Neural progenitor cell (in vitro differentiated cells): ENCODE measurements at regions not wholly inside any gene's neighbourhood (a gene's known extent, or its start where the extent isn't known, plus 50 kb on each side); places are given as distances from the start of the nearest gene placed in this dataset.

ENCODE experiments used
- DNase-seq: peaks from one replicate; pipeline ENCODE4 v3.0.0-alpha.2; 2016; ENCODE audit warnings: low spot score
- H2AFZ ChIP-seq: fragments of 200-600 bp; sonication (generic); replicated peaks from 2 replicates; pipeline ENCODE4 v1.6.1; 2016; ENCODE audit warnings: antibody characterized with exemption
- H3F3A ChIP-seq: fragments of 200-600 bp; sonication (generic); 2 replicates; pipeline ENCODE4 v1.6.1; 2016; ENCODE audit warnings: antibody characterized with exemption, low read depth
- H3K27ac ChIP-seq: fragments of 200-600 bp; sonication (generic); 2 replicates; pipeline ENCODE4 v1.5.1; 2016; ENCODE audit warnings: mild to moderate bottlenecking
- H3K27me3 ChIP-seq: fragments of 200-600 bp; sonication (generic); 2 replicates; pipeline ENCODE4 v1.6.1; 2016; ENCODE audit warnings: mild to moderate bottlenecking, moderate library complexity
- H3K36me3 ChIP-seq: fragments of 200-600 bp; sonication (generic); 2 replicates; pipeline ENCODE4 v1.5.1; 2016
- H3K4me1 ChIP-seq: fragments of 200-600 bp; sonication (generic); 2 replicates; pipeline ENCODE4 v1.6.1; 2016; ENCODE audit warnings: mixed run types
- H3K4me2 ChIP-seq: fragments of 200-600 bp; sonication (generic); 2 replicates; pipeline ENCODE4 v1.6.1; 2016
- H3K4me3 ChIP-seq: fragments of 200-600 bp; sonication (generic); 2 replicates; pipeline ENCODE4 v1.5.1; 2016
- H3K79me2 ChIP-seq: fragments of 200-600 bp; sonication (generic); 2 replicates; pipeline ENCODE4 v1.6.1; 2016; ENCODE audit warnings: low read depth
- H3K9ac ChIP-seq: fragments of 200-600 bp; sonication (generic); 2 replicates; pipeline ENCODE4 v1.6.1; 2016
- H3K9me3 ChIP-seq: fragments of 200-600 bp; sonication (generic); 2 replicates; pipeline ENCODE4 v1.5.1; 2016; ENCODE audit warnings: low read depth
- H4K20me1 ChIP-seq: fragments of 200-600 bp; sonication (generic); 2 replicates; pipeline ENCODE4 v1.6.1; 2016; ENCODE audit warnings: low read depth
- H3K27ac Mint-ChIP-seq: 3 replicates; pipeline ENCODE4 v1.8.0; 2021; ENCODE audit warnings: mixed read lengths
- H3K27me3 Mint-ChIP-seq: 2 replicates; pipeline ENCODE4 v1.8.0; 2022; ENCODE audit warnings: low read depth, mild to moderate bottlenecking, inconsistent platforms, moderate library complexity, mixed read lengths; ENCODE audit not compliant: insufficient read depth
- H3K36me3 Mint-ChIP-seq: 3 replicates; pipeline ENCODE4 v1.8.0; 2021; ENCODE audit warnings: mixed read lengths
- H3K4me1 Mint-ChIP-seq: 3 replicates; pipeline ENCODE4 v1.8.0; 2021; ENCODE audit warnings: mixed read lengths
- H3K4me3 Mint-ChIP-seq: 3 replicates; pipeline ENCODE4 v1.8.0; 2021; ENCODE audit warnings: mild to moderate bottlenecking, moderate library complexity, mixed read lengths
- H3K9me3 Mint-ChIP-seq: 3 replicates; pipeline ENCODE4 v1.8.0; 2020; ENCODE audit warnings: mixed read lengths
- EZH2 ChIP-seq: fragments of 200-600 bp; sonication (generic); IDR thresholded peaks from 2 replicates; pipeline ENCODE4 v1.6.1; 2017; ENCODE audit warnings: antibody characterized with exemption, mild to moderate bottlenecking, moderate library complexity
- EZH2phosphoT487 ChIP-seq: fragments of 200-600 bp; sonication (generic); IDR thresholded peaks from 2 replicates; pipeline ENCODE4 v1.6.1; 2017; ENCODE audit warnings: antibody characterized with exemption
- TF ChIP-seq, protein P1 (sequence below): fragments of 200-600 bp; sonication (generic); IDR thresholded peaks from 2 replicates; pipeline ENCODE4 v1.5.1; 2017; ENCODE audit warnings: antibody characterized with exemption, mild to moderate bottlenecking

DNA sequence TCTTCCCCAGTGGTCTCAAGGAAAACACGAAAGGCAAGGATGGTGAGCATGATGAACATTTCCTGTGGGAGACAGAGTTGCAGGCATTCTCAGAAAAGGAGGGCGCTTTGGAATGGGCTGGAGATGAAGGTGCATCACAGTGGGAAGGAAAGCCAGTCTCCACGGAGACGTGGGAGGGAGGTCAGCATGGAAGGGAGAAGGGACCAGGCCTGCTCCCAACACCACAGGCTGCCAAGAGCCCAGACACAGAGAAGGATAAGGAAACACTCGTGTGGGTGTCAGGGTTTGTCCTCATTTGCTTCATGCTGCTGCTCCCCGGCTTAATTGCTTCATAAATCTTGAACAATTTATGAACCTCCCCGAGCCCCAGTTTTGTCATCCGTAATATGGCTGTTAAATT lies 231.5 kb upstream of the ZNF32 start:
- Histone ChIP-seq H3K27me3 (no peaks in the 10 kb centered on the region), H3K79me2 (no peaks in the 10 kb centered on the region), H3K4me1 (no peaks in the 10 kb centered on the region), H2AFZ (no peak overlapping the region), H3K9me3 (no peaks in the 10 kb centered on the region), H3F3A (no peaks in the 10 kb centered on the region), H3K27ac (no peak overlapping the region), H3K4me3 (no peak overlapping the region), H3K36me3 (no peaks in the 10 kb centered on the region), H3K4me2 (no peak overlapping the region), H4K20me1 (no peaks in the 10 kb centered on the region), H3K9ac (no peak overlapping the region)
- no peaks in the 10 kb centered on the region for H3K36me3 Mint-ChIP-seq
- H3K27me3 Mint-ChIP-seq: no peaks in the 10 kb centered on the region
- DNase-seq: no peak
- no peak overlapping the region for H3K4me3 Mint-ChIP-seq
- no peaks in the 10 kb centered on the region for H3K9me3 Mint-ChIP-seq
- H3K4me1 Mint-ChIP-seq: peaks cover 3% of the 10 kb centered on the region
- peak overlapping the region; percentile 8 for H3K27ac Mint-ChIP-seq
- no peak for TF ChIP-seq EZH2
- TF ChIP-seq, protein P1, sequence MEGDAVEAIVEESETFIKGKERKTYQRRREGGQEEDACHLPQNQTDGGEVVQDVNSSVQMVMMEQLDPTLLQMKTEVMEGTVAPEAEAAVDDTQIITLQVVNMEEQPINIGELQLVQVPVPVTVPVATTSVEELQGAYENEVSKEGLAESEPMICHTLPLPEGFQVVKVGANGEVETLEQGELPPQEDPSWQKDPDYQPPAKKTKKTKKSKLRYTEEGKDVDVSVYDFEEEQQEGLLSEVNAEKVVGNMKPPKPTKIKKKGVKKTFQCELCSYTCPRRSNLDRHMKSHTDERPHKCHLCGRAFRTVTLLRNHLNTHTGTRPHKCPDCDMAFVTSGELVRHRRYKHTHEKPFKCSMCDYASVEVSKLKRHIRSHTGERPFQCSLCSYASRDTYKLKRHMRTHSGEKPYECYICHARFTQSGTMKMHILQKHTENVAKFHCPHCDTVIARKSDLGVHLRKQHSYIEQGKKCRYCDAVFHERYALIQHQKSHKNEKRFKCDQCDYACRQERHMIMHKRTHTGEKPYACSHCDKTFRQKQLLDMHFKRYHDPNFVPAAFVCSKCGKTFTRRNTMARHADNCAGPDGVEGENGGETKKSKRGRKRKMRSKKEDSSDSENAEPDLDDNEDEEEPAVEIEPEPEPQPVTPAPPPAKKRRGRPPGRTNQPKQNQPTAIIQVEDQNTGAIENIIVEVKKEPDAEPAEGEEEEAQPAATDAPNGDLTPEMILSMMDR: no peak
- no peak for TF ChIP-seq EZH2phosphoT487

- H3K79me2 ChIP-seq: no peaks in the 10 kb centered on the region
- DNase-seq: no peak
- Mint-ChIP-seq H3K36me3 (no peaks in the 10 kb centered on the region), H3K27me3 (no peaks in the 10 kb centered on the region), H3K4me1 (peaks cover 3% of the 10 kb centered on the region), H3K4me3 (no peak overlapping the region), H3K27ac (no peak overlapping the region), H3K9me3 (no peaks in the 10 kb centered on the region)
- H3F3A ChIP-seq: no peaks in the 10 kb centered on the region
- no peak overlapping the region for H3K4me2 ChIP-seq
- H4K20me1 ChIP-seq: no peaks in the 10 kb centered on the region
- no peaks in the 10 kb centered on the region for H3K4me1 ChIP-seq
- no peaks in the 10 kb centered on the region for H3K9me3 ChIP-seq
- no peaks in the 10 kb centered on the region for H3K36me3 ChIP-seq
- no peaks in the 10 kb centered on the region for H3K27me3 ChIP-seq
- TF ChIP-seq EZH2: no peak
- TF ChIP-seq EZH2phosphoT487: no peak
- TF ChIP-seq, protein P1: no peak
- no peak overlapping the region for H3K9ac ChIP-seq
- no peak overlapping the region for H2AFZ ChIP-seq
- no peak overlapping the region for H3K27ac ChIP-seq
- no peak overlapping the region for H3K4me3 ChIP-seq
Measured at GRCh38 chr10:43879742-43880141, 231.1 kb upstream of the ZNF32 start.

DNA sequence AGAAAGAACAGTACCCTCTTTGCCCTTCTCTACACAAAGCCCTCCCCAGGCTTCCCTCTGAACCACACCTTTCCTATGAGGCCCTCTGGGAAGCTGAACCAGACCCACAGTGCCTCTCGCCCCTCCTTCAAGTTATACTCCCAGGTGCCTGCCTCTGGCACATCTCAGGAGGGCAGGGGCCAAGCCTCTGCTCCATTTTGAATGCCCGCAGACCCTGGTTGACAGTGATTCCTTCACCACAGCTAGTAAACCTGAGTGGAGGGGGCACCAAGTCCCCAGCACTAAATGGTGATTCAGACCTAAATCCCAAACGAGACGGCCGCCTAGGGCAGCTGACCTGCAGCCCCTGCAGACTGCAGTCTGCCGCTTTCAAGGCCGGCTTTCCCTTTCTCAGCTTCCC lies 230.5 kb upstream of the ZNF32 start:
- H3K9me3 ChIP-seq: no peaks in the 10 kb centered on the region
- H3K4me1 ChIP-seq: no peaks in the 10 kb centered on the region
- Mint-ChIP-seq H3K4me3 (no peak overlapping the region), H3K36me3 (no peaks in the 10 kb centered on the region), H3K27me3 (no peaks in the 10 kb centered on the region), H3K27ac (no peak overlapping the region), H3K4me1 (peaks cover 6% of the 10 kb centered on the region), H3K9me3 (no peaks in the 10 kb centered on the region)
- no peak overlapping the region for H3K4me3 ChIP-seq
- H2AFZ ChIP-seq: no peak overlapping the region
- no peaks in the 10 kb centered on the region for H3K36me3 ChIP-seq
- H3K9ac ChIP-seq: no peak overlapping the region
- no peaks in the 10 kb centered on the region for H3K27me3 ChIP-seq
- DNase-seq: no peak
- H3K4me2 ChIP-seq: no peak overlapping the region
- H4K20me1 ChIP-seq: no peaks in the 10 kb centered on the region
- TF ChIP-seq, protein P1: no peak
- TF ChIP-seq EZH2phosphoT487 (no peak), EZH2 (no peak)
- H3F3A ChIP-seq: no peaks in the 10 kb centered on the region
- H3K27ac ChIP-seq: no peak overlapping the region
- no peaks in the 10 kb centered on the region for H3K79me2 ChIP-seq

- Mint-ChIP-seq H3K27me3 (no peaks in the 10 kb centered on the region), H3K4me1 (peaks cover 6% of the 10 kb centered on the region), H3K27ac (no peak overlapping the region), H3K4me3 (no peak overlapping the region), H3K36me3 (no peaks in the 10 kb centered on the region), H3K9me3 (no peaks in the 10 kb centered on the region)
- Histone ChIP-seq H3K4me3 (no peak overlapping the region), H3K36me3 (no peaks in the 10 kb centered on the region), H3K27me3 (no peaks in the 10 kb centered on the region), H4K20me1 (no peaks in the 10 kb centered on the region), H3K9me3 (no peaks in the 10 kb centered on the region), H3F3A (no peaks in the 10 kb centered on the region), H3K9ac (no peak overlapping the region), H3K4me1 (no peaks in the 10 kb centered on the region), H3K27ac (no peak overlapping the region), H3K79me2 (no peaks in the 10 kb centered on the region), H3K4me2 (no peak overlapping the region), H2AFZ (no peak overlapping the region)
- TF ChIP-seq EZH2phosphoT487 (no peak), EZH2 (no peak)
- TF ChIP-seq, protein P1: no peak
- DNase-seq: no peak
Measured at GRCh38 chr10:43878386-43878785, 229.7 kb upstream of the ZNF32 start.
